Coronary artery (tissue), 2 donors: ENCODE measurements at regions not wholly inside any gene's neighbourhood (a gene's known extent, or its start where the extent isn't known, plus 50 kb on each side); places are given as distances from the start of the nearest gene placed in this dataset.

ENCODE experiments used
- DNase-seq: peaks from one replicate; pipeline ENCODE4 v3.0.0-alpha.2; 2017; ENCODE audit warnings: low spot score
- H3K27ac ChIP-seq, 2 donors: fragments of 200-600 bp; sonication (generic); one replicate each; pipeline ENCODE4 v1.5.1; 2016 to 2019
- H3K4me3 ChIP-seq: fragments of 200-600 bp; sonication (generic); 2 replicates; pipeline ENCODE4 v1.5.1; 2016; ENCODE audit warnings: mild to moderate bottlenecking, moderate library complexity
- CTCF ChIP-seq: fragments of 200-600 bp; sonication (generic); IDR thresholded peaks from one replicate; pipeline ENCODE4 v1.5.1; 2019; ENCODE audit warnings: antibody characterized with exemption

- Histone ChIP-seq H3K27ac (no peak overlapping the region), H3K4me3 (no peak overlapping the region)
- TF ChIP-seq CTCF = no peak
- no peak for DNase-seq
Measured at GRCh38 chr10:10833955-10834354, 183.7 kb upstream of the CELF2 start.

GRCh38 chr10:10844251-10844650 is 173.4 kb upstream of the CELF2 start:
- TF ChIP-seq CTCF = no peak
- Histone ChIP-seq H3K27ac (no peak overlapping the region), H3K4me3 (no peak overlapping the region)
- DNase-seq = no peak

- Histone ChIP-seq H3K27ac (no peak overlapping the region), H3K4me3 (no peak overlapping the region)
- no peak for DNase-seq
- TF ChIP-seq CTCF = no peak
Measured at GRCh38 chr10:10845185-10845584, 172.5 kb upstream of the CELF2 start.

DNA sequence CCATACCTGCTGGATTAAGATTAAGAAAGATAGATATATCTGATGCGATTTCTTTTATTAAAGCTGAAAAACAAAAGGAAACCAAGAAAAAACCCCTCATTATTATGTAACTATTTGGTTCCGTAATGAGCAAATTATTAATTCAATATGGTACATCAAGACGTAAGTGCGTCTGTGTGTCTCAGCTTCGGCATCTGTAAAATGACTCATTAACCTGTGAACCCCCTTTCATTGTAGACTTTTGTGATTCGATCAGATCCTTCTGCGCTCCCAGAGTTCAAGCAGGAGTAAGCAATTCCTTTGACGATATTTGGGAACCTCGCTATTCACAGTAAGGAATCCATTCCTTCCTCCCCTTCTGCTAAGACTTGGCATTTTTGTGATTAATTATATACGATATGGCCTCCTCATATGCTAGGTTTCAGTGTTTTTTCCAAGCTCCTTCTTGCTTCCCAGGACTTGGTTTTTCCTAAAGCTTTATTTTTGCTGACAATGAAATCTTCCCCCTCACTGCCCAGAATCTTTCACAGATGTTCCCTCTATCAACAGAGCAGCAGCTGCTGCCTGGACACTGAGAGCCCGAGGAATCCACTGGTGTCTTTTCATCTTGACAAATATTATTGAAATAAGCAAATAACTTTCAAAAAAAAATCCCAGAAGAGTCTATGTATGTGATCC is 171.7 kb upstream of the CELF2 start:
- no peak overlapping the region for H3K4me3 ChIP-seq

GRCh38 chr10:10846504-10846900 is 171.2 kb upstream of the CELF2 start:
- no peak for TF ChIP-seq CTCF
- DNase-seq = no peak
- Histone ChIP-seq H3K27ac (no peak overlapping the region), H3K4me3 (no peak overlapping the region)

More for the DNA sequence above, 171.7 kb upstream of the CELF2 start:
- no peak for TF ChIP-seq CTCF
- no peak overlapping the region for H3K27ac ChIP-seq
- no peak for DNase-seq

DNA sequence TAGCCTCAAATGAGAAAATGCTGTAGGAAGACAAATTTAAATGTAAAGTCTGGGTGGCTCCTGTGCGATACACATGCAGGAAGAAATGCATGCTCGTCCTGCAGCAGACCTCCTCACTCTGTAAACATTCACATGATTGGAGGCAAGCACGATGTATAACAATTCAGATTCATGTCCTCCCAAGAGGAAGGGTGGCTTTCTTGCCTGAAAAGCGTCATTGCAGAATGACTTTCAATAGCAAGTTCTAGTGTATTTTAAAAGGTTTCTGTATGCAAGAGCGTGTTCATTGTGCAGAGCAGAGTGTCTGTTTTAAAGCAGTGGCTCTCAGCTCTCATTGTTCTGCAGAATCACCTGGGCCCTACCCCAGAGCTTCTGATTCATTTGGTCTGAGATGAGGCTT is 170.3 kb upstream of the CELF2 start:
- H3K27ac ChIP-seq = no peak overlapping the region
- TF ChIP-seq CTCF = no peak
- H3K4me3 ChIP-seq = no peak overlapping the region
- no peak for DNase-seq

DNA sequence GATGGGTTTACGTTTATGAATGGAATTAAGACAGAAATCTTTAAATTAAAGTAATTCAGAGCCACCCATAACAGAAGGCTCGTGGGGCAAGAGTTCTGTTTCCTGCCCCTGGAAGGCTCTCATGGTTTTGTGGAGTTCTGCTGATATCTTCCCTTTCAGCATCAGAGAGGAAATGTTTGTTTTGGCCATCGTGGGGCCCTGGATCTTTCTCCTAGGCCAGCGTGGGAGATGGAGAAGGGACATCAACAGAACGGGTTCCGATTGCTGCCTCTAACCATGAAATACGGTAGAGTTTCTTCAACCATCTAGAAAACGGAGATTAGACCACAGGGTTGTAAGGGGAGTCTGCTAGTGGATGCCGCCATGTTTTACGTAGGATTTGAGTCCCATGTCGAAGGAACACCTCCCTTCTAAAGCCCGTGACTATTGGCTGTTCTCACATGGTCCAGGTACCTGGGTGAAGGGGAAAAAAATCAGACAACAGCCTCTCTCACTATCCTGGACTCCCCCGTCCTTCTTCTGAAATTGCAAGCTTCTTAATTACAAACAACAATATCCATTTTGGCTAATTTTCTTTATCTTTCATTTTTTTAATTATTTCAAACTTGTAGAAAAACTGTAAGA is 169.1 kb upstream of the CELF2 start:
- no peak overlapping the region for H3K4me3 ChIP-seq
- no peak overlapping the region for H3K27ac ChIP-seq
- DNase-seq = no peak
- TF ChIP-seq CTCF = no peak
